Activated CD4-positive, CD25-positive, alpha-beta regulatory T cell treated with anti-CD3 and anti-CD28 coated beads, Interleukin-2, amount 50 U/mL, for 24 hours (primary cell): ENCODE measurements at regions not wholly inside any gene's neighbourhood (a gene's known extent, or its start where the extent isn't known, plus 50 kb on each side); places are given as distances from the start of the nearest gene placed in this dataset.

Source experiments
- ATAC-seq, 2 donors: fragments of 150-1000 bp; cut with Tn5 transposase; one replicate each; pipeline ENCODE4 v1.10.0; 2021; ENCODE audit warnings: mild to moderate bottlenecking in 1 of 2, moderate library complexity in 1 of 2

DNA sequence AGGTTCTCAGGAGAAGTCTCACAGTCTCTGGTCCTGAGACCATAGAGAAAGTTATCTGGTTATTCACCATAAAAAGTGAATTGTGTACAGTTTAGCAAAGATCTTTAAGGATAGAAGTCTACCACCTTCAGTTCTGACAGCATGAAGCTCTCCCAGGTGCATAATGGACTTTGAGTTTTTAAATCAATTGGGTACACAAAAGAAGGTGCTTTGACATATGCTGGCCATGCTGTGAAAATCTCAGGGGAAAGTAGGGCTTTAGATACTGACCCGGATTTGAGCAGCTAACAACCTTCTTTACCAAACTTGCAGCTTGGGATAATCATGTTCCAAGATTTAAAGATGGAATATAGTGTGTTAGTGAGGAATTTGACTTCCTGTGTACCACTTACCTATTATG is 264.2 kb downstream of the ZSWIM6 start:
- no peak for ATAC-seq

DNA sequence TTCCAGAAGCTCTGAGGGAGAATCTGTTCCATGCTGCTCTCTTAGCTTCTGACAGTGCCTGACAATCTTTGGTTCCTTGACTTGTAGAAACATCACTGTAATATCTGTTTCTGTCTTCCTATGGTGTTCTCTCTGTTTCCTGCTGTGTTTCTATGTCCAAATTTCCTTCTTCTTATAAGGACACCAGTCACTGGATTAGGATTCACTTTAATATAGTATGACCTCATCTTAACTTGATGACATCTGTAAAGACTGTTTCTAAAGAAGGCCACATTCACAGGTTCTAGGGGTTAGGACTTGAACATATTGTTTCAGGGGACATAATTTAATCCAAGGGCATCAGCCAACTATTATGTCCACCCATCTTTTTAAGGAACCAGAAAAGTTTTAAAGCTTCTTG is 265.6 kb downstream of the ZSWIM6 start:
- ATAC-seq = no peak

DNA sequence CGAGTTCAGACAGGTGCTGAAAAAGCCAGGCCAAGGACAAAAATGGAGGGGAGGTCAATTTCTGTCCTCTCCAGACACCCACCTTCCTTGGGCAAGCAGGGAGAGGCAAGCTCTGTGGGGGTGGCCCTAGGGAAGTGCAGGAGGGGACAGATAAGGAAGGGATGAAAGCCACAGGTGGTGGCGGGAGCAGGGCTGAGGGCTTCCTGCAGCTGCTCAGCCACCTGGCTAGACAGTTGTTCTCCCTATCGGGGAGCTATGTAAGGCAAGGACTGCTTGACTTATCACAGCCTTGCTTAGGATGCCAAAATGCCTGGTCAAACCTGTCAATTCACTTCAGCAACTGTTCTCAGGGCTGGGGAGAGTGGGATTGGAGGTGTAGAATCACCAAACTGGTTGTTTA is 266.1 kb downstream of the ZSWIM6 start:
- no peak for ATAC-seq

DNA sequence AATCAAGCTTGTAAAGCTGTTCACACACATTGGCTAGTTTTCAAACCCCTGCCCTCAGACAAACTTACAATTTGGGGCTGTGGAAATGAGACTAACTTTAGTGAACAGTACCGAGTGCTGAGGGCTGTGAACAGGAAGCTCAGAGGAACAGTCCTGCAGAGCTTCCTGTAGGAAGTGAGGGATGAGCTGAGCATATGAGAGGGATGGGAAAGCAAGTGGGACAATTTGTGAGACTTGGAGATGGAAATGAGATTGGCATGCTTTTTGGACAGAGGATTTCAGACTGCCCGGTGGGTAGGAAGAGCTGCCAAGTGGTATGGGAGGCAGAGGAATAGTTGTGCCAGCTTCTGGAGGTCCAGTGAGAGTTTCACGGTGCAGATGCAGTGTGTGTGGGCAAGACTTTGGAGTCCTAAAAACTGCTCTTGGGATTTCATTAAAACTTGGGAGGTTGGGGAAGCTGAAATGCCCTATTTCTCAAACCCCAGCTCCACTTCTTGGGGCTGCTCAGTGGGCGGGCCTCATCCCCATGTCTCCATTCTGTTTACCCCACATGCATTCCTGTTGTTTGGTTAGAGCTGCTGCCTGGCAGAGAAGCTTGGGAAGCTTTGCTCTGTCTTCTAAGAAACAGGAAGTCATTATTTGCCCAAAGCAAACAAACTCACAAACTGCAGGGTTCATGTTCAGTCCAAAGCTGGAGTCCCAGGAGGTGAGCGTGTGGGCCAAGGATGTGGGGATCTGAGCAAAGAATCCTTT is 267.5 kb downstream of the ZSWIM6 start:
- ATAC-seq = no peak

DNA sequence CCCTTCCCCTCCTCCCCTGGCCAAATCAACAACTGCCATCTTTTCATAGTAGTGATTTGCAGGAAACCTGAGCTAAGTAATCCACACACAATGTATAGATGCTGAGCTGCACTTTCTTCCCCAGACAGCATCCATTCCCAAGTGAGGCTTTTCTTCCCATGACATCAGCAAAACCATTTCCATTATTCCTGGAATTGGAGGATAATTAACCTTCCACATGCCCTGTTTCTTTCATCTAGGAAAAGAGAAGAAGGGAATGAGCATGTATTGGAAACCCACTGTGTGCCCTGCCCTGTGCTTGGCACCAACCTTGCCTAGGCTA is 268.0 kb downstream of the ZSWIM6 start:
- no peak for ATAC-seq

DNA sequence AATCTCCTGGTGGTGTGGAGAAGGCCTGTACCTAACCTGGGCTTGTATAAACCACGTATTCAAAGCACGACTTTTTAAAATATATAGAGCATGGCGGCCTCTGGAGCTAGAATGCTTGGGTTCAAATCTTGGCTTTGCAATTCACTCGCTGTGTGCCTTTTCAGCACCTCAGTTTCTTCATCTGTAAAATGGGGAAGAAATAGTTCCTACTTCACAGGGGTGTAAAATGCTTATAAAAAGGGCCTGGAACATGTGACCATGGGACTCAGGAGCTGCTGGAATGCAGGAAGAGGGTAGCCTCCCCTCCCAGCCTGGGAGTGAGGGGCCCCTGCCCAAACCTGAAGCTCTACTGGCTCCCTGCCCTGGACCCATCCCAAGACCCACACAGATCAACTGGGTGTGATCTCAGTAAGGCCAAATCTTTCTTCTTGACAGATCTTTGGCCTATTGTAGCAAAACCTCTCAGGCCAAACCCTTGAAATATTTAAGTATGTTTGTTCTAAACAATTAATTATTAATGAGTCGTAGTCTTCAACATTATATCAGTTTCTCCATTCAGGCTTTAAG is 269.0 kb downstream of the ZSWIM6 start:
- no peak for ATAC-seq

DNA sequence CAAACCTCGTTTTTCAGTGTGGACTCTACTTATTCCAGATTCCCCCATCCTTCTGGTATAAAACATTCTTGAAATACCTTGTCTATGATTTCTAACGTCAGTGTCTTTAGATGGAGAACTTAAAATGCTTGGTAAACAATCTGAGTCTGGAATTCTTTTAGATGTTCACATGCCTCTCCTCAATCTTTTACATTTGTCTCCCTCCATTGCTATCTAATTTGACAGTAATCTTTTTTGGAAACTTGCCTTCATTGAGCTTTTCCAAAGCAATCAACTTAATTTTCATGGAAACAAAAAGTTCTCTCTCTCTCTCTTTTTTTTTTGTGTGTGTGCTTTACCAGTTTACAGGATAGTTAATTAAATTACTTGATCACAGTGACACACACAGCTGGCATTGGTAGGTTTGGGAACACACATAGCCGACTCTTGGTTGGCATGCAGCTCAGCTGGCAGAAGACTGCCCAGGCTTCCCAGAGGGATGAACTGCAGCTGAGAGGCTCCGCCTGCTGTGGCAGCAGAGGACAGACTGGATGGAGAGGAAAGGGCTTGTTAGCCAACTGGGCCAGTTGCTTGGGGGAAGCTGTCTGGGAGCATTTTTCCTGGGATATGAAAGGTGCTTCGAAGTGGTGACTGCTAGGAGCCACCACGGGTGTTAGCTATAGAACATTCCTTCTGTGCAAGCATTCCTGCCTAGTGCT is 271.3 kb downstream of the ZSWIM6 start:
- no peak for ATAC-seq

DNA sequence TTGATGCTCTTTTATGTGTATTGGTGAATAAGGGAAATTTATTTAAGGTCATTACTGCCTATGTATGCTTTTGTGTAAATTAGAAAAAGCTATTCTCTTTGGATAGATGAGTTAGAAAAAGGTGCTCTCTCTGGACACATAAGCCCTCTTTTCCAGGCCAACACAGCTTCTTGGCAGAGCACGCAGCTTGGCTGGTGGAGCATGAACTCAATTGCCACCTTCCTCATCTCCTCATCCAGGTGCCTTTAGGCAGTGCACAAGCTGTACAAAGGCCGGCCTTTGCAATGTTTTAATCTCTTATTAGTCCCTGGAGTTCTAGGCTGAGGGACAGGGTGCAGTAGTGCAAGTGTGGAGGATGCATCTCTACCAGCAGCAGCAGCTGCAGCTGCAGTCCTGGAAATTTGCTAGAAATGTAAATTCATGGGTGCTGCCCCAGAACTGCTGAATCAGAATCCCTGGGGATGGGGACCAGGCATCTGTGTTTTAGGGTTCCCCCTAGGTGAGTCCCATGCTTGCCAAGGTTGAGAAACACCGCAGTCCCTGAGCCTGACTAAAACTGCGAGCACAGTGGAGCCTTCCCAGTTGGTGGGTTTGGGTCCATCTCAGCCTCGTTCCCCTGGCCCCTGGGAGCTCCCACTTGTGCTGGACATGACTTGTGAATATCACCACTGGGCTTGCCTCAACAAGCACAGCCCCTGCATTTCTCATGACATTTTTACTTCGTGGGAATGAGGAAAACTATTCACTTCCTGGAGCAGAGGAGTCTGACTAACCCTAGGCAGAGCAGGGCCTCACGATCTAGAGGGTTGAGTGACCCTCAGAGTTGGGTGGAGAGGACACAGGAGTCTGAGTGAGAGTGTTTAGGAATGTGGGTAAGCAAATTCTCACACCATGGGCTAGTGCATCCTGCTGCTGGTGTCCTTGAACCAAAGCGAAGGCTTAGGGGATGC is 272.3 kb downstream of the ZSWIM6 start:
- no peak for ATAC-seq

DNA sequence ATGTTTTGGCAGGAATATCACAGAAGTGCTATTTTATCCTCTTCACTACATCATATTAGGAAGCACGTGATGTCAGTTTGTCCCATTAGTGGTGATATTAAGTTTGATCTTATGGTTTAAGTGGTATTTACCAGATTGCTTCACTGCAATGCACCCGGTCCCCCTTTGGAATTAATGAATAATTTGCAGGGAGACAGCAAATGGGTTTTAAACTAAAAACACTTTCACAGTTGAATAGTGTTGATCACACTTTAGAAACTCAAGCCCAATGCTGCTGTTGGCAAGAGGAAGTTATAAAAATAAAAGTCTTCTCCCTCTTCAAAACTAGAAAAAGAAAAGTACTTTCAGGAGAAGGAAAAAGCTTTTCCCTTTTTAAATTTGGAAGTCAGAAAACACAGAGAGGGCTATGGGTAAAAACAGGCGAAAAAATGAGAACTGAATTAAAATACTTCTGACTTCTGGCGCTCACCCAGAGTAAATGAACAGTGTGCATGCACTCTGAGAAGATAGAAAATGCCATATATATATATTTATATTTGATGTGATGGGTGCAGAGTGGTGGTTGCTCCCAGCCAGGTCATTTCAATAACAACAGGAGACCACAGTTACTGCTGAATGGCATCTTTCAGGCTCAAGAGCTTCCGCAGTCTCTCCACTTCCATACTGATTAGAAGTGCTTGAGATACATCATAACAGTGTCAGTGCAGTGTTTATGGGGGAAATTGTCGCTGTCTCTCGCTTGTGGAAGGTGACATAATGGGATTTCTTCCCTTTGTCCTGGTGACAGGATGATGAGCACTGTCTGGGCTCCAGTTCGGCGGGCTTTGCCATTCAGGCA is 278.0 kb downstream of the ZSWIM6 start:
- no peak for ATAC-seq

DNA sequence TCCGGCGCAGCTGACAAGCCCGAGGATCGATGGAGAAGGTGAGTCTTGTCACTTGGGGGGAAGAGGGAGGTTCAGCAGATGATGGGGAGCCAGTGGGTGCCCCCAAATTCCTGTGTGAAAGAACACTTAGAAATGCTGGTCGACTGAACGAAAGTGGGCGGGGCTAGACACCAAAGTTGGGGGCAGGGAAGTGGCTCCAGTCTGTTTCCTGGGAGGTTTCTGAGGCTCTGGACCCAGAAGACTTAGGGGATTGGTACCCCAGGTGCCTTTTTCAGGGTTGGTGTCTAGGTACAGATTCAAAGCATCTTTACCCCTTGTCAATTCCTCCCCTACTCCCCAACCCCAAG is 278.6 kb downstream of the ZSWIM6 start:
- no peak for ATAC-seq

DNA sequence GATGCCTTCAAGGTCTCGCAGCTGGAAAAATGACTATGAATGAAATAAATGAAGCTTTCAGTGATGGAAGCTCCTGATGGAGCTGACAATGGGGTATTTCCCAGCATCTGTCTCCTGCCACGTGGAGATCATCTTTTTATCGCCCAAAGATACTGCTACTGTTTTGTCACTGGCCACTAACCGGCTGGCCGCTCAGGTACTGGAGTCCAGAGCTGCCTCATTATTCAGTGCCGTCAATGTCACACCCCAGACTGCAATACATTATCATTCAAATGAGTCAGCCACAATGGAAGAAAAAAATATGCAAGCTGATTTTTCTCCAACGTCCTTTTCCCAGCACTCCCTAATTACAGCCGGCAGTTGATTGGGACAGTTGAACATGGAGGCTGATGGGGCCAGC is 280.4 kb downstream of the ZSWIM6 start:
- ATAC-seq = no peak

DNA sequence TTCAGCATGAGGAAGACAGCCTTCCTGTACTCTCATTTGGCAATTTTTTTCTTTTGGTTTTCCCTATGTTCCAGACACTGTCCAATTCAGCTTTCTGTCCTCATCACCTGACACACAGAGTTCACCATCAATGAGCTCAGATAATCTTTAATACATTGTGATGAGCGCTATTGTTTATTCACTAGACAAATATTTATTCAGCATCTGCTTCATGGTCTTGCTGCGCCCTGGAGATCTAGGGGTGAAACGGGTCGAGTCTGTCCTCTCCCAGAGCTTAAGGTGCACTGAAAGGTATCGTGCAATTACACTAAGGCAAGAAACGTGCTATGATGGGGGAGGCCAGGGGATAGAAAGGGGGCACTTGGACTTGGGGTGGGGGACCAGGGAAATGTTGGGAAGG is 281.6 kb downstream of the ZSWIM6 start:
- no peak for ATAC-seq

DNA sequence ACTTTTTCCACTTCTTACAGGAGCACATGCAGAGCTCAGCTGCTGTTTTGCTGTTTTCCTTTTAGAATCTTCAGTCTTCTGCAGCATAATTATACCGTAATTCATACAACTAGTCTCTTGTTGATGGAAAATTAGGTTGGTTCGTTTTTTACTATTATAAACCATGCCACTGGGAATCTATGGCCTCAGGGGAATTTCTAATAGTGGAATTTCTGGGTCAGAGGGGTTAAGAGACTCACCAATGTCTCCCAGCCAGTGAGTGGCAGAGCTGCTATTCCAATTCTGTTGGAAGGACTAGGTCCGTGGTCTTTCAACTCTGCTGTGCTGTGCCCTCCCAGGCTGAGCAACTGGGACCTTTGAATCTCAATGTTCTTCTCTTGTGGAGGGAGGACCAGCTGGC is 282.5 kb downstream of the ZSWIM6 start:
- no peak for ATAC-seq

DNA sequence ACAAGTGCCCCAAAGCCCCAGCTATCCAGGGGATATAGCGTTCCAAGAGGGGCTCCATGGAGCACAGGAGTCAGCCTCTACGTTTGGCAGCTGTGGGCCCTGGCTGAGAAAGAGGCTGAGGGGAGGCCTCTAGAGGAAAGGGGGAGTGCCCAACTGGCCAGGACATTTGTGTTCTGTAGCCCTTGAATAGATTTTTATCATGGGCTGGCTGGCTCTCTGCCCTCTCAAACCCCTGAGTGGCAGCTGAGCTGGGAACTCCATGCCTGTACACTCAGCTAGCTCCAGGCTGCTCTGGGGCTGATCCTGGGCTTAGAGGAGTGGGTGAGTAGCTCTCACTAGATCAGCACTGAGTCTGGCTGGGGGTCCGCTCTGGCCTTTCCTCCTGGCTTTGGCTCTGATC is 285.0 kb downstream of the ZSWIM6 start:
- ATAC-seq = no peak

DNA sequence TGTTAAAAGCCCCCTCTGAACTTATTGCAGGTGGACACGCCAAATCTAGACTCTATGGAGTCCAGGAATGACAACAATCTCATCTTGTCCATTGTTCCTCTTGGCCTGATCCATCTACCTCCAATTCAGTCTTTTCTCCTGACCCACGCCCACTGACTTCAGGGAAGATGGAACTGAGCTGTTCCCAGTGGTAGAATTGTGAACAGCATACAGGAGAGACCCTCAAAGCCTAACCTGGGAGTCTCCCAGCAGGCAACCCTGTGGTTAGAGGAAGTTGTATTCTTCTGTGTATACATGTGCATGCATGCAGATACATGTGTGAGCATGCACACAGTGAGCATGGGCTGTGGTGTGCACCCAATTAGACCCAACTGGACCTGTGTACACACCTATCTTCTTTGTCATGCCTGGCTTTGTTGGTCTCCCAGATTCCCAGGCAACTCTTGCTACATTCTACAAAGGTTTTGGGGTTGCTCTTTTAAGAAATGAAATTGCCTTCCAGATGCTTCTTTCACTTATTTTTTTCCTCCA is 286.0 kb downstream of the ZSWIM6 start:
- no peak for ATAC-seq

DNA sequence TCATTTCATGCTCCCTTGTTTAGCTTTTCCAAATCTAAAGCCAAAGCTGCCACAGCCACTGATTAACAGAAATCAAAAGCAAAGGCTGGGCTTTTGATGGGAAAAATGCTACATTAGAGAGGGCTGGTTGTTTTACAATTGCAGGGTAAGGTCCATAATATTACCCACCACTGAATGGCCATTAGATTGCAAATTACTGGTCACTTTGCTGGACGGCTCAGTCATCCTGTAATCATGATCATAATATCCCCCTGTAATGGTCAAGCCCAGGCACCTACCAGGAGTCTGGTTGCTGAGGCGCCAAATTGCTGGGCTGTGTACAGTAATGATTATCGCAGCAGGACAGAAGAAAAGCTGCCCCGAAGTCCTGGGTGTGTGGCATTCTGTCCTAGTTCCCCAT is 286.5 kb downstream of the ZSWIM6 start:
- ATAC-seq = no peak

DNA sequence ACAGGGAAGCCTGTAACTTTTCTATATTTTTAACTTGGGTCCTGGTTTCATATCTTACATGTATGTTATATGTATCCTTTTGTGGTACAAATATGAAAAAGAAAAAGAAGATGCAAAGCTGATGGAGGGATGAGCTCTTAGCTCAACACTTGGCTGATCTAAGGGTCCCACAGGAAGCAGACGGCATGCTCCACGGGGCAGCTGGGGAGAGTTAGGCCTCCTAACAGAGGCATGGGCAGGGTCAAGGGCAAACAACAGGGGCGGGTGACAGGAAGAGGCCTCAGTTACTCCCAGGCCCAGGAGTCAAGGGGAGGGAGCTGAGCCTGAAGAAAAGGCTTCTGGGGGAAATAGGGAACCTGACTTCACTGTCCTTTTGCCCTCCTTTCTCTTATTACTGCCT is 287.2 kb downstream of the ZSWIM6 start:
- no peak for ATAC-seq

DNA sequence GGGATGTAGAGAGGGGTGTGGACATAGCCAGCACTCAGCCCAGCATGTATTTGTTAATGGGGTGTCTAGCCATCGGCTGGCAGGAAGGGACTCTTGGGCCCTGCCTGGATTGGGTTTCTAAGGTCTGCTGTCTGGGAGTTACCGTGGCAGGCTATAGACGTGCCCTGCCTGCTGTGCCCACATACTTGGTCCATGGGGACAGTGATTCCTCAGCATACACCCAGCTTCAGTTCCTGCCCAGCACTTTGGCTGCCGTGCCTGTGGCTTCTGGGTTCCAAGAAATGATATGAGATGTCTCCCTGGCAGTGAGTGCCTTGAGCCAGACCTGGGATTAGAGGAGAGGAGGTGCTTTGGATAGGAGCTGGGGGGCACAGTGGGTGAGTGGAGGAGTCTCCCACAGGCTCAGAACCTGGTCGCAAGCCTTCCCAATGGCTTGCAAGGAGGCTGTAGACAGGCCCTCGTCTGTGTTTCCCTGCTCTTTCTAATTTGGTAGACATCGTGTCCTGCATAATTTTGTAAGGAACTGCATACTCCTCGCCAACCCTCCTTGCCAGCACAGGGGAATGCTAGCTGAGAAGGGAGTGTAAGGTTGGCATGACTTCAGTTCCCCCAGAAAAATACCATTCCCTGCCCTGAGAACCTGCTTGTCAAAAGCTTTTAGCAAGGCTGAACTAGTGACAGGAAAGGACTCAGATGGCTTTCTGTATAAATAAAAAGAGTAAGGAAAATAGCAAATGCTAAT is 287.9 kb downstream of the ZSWIM6 start:
- no peak for ATAC-seq

DNA sequence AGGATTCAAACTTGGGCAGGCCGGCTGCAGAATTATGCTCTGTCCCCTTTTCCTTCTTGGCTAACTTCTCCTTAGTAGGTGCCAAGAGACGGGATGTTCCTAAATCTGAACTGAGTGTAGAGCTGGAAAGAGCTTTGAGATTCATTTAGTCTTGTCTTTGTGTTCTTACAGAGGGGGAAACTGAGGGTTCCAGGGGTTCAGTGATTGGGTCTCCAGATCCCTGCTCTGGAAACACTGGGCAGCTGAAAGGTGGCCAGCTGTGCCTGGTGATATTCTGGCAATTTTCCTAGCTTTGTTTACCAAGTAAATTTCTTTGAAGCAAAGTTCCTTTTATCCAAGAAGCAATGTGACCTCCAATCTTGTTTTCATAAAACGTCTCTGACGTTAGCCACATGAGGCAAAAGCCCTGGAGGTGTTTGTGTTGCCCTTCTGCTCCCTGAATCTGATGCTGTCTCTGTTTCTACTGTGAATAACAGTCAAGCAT is 288.7 kb downstream of the ZSWIM6 start:
- ATAC-seq = no peak

DNA sequence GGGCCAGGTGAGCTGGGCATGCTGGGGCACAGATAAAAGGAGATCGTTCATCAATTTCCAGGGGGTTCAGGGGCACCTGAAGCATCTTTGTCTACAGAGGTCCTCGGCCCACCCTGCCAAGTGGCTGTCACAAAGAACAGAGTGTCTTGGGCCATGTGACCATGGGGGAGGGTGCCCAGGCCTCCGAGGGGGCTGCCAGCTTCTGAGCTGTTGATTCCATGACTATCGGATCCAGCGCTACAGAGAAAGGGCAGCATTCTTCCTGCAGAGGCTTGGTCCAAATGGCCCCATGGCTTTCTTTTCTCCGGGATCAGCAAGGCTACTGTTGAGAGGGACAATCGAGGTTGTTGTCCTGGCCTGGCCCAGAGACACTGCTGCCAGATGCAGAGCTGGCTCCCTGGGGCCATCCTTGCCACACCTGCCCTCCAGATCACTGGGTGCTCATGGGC is 289.2 kb downstream of the ZSWIM6 start:
- ATAC-seq = no peak

DNA sequence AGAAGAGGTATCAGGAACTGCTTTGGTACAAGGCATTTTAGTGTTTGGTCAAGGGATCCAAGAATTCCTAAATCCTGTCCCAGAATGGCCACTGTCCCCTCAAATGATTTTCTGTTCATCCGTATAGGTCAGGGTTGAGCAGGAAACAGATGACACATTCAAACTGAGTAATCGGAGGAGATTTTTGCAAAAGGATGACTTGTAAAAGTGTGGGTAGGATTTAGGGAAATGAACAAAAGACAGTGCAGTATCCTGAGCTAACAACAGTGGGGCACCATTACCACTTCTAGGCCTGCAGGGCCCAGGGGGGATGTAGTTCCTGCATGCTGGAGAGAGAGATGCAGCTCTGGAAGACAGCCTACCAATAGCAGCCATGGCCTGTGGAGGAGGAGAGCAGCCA is 290.1 kb downstream of the ZSWIM6 start:
- ATAC-seq = no peak
